ENCODE measurements at regions not wholly inside any gene's neighbourhood (a gene's known extent, or its start where the extent isn't known, plus 50 kb on each side); places are given as distances from the start of the nearest gene placed in this dataset.

DNA sequence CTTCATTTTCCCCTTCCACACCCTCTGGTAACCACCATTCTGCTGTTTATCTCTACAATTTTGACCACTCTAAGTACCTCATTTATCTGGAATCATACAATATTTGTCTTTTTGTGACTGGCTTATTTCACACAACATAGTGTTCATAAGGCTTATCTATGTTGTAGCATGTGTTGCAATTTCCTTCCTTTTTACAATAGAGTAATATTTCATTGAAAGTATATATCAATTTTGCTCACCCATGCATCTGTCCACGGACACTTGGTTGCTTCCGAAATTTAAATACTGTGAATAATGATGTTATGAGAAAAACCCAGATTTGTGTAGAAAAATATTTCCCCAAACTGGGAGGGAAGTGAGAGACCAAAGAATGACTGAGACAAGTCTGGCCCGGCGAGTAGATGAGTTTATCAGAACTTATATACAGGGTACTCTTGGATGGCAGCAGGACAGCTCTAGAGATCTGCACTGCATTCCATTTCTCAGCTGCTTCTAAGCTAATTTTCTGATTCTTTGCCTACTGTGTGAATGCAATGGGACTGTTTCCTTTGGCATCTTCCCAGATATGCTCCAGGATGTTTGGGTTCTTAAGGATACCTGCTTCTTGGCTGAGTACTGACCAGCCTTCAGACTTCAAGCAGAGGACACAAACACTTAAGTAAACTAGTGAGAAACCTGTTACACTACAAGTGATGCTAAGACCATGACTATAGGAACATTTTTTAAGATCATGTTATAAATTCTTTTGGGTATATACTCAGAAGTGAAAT, 834.0 kb upstream of the PCDH9 start:
- DNase-seq (ENCODE audit: low read depth in 1 of 2, low spot score in 2 of 2) (no peak), FAIRE-seq (no peak)
- Histone ChIP-seq H3K23me2 (ENCODE audit: low read depth, low read length) (no peaks in the 10 kb centered on the region), H3K4me1 (replicated peaks in 1 of 4; ENCODE audit: control insufficient read depth in 3 of 4, insufficient read depth in 4 of 4, low read length in 3 of 4) (no peaks in the 10 kb centered on the region), H3K4me3 (ENCODE audit: extremely low read depth in 1 of 4, insufficient read depth in 2 of 4, low read depth in 3 of 4, low read length in 4 of 4) (no peak overlapping the region), H3K36me3 (ENCODE audit: control insufficient read depth in 2 of 4, insufficient read depth in 4 of 4, low read length in 3 of 4) (no peaks in the 10 kb centered on the region; a peak in 1 of 8 replicates), H3K79me1 (ENCODE audit: low read depth, low read length) (no peaks in the 10 kb centered on the region), H4K8ac (ENCODE audit: extremely low read depth, insufficient read depth, low read length) (no peak overlapping the region), H2BK12ac (ENCODE audit: low read depth, low read length) (no peak overlapping the region), H3K23ac (ENCODE audit: insufficient read length) (no peak overlapping the region), H3K79me2 (ENCODE audit: control insufficient read depth in 1 of 2, insufficient read depth in 2 of 2, low read length in 2 of 2) (no peaks in the 10 kb centered on the region), H2AFZ (ENCODE audit: low read length) (peak overlapping the region; percentile 61; the same call in 1 of the 2 replicates), H3K27me3 (replicated peaks in 1 of 4; ENCODE audit: control insufficient read depth in 3 of 4, extremely low read depth in 1 of 4, insufficient read depth in 3 of 4, low read length in 3 of 4) (no peaks in the 10 kb centered on the region), H4K91ac (replicated peaks; ENCODE audit: insufficient read length, low read length) (no peak overlapping the region), H3K18ac (ENCODE audit: extremely low read depth, low read length) (no peak overlapping the region), H2AK5ac (ENCODE audit: low read depth, low read length) (no peak overlapping the region), H2BK20ac (ENCODE audit: low read length) (no peak overlapping the region), H4K20me1 (replicated peaks in 1 of 2; ENCODE audit: control insufficient read depth in 1 of 2, insufficient read depth in 2 of 2, low read length in 2 of 2) (no peaks in the 10 kb centered on the region), H2BK5ac (ENCODE audit: low read depth, low read length) (no peak overlapping the region), H3K14ac (ENCODE audit: insufficient read length) (no peak overlapping the region), H2BK120ac (replicated peaks; ENCODE audit: low read depth, low read length) (no peak overlapping the region), H4K5ac (ENCODE audit: insufficient read length, low read depth, low read length) (no peak overlapping the region), H3K9ac (replicated peaks in 1 of 4; ENCODE audit: extremely low read depth in 1 of 4, low read depth in 3 of 4, low read length in 3 of 4) (no peak overlapping the region), H3K56ac (replicated peaks; ENCODE audit: insufficient read length, low read depth, low read length) (no peak overlapping the region), H3K4ac (replicated peaks; ENCODE audit: insufficient read length, low read depth, low read length) (no peak overlapping the region), H3K9me3 (ENCODE audit: insufficient read depth in 2 of 2, low read depth in 1 of 2, low read length in 1 of 2) (no peaks in the 10 kb centered on the region), H3K4me2 (ENCODE audit: insufficient read depth in 1 of 2, low read depth in 2 of 2, low read length in 2 of 2) (no peak overlapping the region), H2BK15ac (ENCODE audit: low read length) (no peak overlapping the region), H3K27ac (ENCODE audit: low read depth, low read length) (no peak overlapping the region)
- ChIA-PET CTCF (ENCODE audit: partially characterized antibody) (no interaction called here), POLR2A (ENCODE audit: partially characterized antibody) (no interaction called here)
- 95% methylated on average over 4 of the region's 4 CpGs; no CpG with 5 or more reads in 1 of the 2 experiments for WGBS, 2 experiments (ENCODE audit: extremely low coverage in 1 of 2, insufficient coverage in 1 of 2, insufficient read length in 1 of 2, insufficient replicate concordance in 2 of 2, low coverage in 1 of 2, low lambda C conversion rate in 2 of 2, missing lambda C conversion rate in 1 of 2)
- TF ChIP-seq RAD21 (IDR thresholded peaks at IDR 0.05 in 1 of 2, conservative IDR thresholded peaks at IDR 0.05 in 1 of 2; ENCODE audit: low read depth in 2 of 2, low read length in 2 of 2) = no peak
- TF ChIP-seq SIRT6 (IDR thresholded peaks at IDR 0.05; ENCODE audit: low read length) = no peak
- no peak for TF ChIP-seq CTBP2 (IDR thresholded peaks at IDR 0.05; ENCODE audit: borderline replicate concordance, insufficient read depth, insufficient read length, low read length)
- TF ChIP-seq HDAC2 (IDR thresholded peaks at IDR 0.05; ENCODE audit: borderline replicate concordance in 1 of 2, low read depth in 2 of 2, low read length in 2 of 2) = no peak
- TF ChIP-seq HDAC6 (IDR thresholded peaks at IDR 0.05; ENCODE audit: low read depth, low read length) = no peak
- no peak for TF ChIP-seq KDM4A (IDR thresholded peaks at IDR 0.05; ENCODE audit: low read depth, low read length, severe bottlenecking)
- TF ChIP-seq TCF12 (IDR thresholded peaks at IDR 0.05; ENCODE audit: low read depth, low read length) = no peak
- no peak for TF ChIP-seq TAF1 (IDR thresholded peaks at IDR 0.05; ENCODE audit: low read depth, low read length)
- TF ChIP-seq JUND (IDR thresholded peaks at IDR 0.05; ENCODE audit: low read length) = no peak
- no peak for TF ChIP-seq GABPA (IDR thresholded peaks at IDR 0.05; ENCODE audit: borderline replicate concordance, insufficient read depth, low read length)

All from H1 (cell line).